DMS53 treated with DMSO at 0.1 percent for 48 hours (cell line): ENCODE measurements at regions not wholly inside any gene's neighbourhood (a gene's known extent, or its start where the extent isn't known, plus 50 kb on each side); places are given as distances from the start of the nearest gene placed in this dataset.
A peak's percentile ranks its signal among the peaks of the same experiment; 100 is the strongest.
"Not testable (repeated sequence)": the region's sequence is repeated elsewhere in the genome, so short reads cannot be mapped to it uniquely, and the experiment has no call there.

Experiments used
- DNase-seq: peaks from one replicate; lab custom pipeline; 2025; ENCODE audit not compliant: unreplicated experiment; lab: John Stamatoyannopoulos, UW

- no peak for DNase-seq
Observed at GRCh38 chr6:121901432-121901831, 466.0 kb downstream of the GJA1 start.

- DNase-seq: no peak
Observed at GRCh38 chr6:121904559-121904958, 469.1 kb downstream of the GJA1 start.

- no peak for DNase-seq
Observed at GRCh38 chr6:121912905-121913304, 477.5 kb downstream of the GJA1 start.

GRCh38 chr6:121917263-121917829 lies 481.9 kb downstream of the GJA1 start:
- no peak for DNase-seq

- DNase-seq: no peak
Observed at GRCh38 chr6:121917834-121918559, 481.5 kb upstream of the HSF2 start.

GRCh38 chr6:121920616-121921015 lies 478.8 kb upstream of the HSF2 start:
- DNase-seq: no peak

GRCh38 chr6:121925024-121925423 lies 474.4 kb upstream of the HSF2 start:
- DNase-seq: peak; percentile 13

- no peak for DNase-seq
Observed at GRCh38 chr6:121925534-121926255, 473.8 kb upstream of the HSF2 start.

- no peak for DNase-seq
Observed at GRCh38 chr6:121929301-121929700, 470.2 kb upstream of the HSF2 start.

- DNase-seq: no peak
Observed at GRCh38 chr6:121932076-121932991, 467.1 kb upstream of the HSF2 start.

GRCh38 chr6:121934451-121934850 lies 465.0 kb upstream of the HSF2 start:
- DNase-seq: no peak

- no peak for DNase-seq
Observed at GRCh38 chr6:121940728-121941127, 458.7 kb upstream of the HSF2 start.

GRCh38 chr6:121944354-121944753 lies 455.1 kb upstream of the HSF2 start:
- DNase-seq: no peak

- DNase-seq: no peak
Observed at GRCh38 chr6:121951123-121951522, 448.3 kb upstream of the HSF2 start.

GRCh38 chr6:121951918-121952379 lies 447.5 kb upstream of the HSF2 start:
- DNase-seq: no peak

- DNase-seq: not testable (repeated sequence)
Observed at GRCh38 chr6:121955401-121955800, 444.1 kb upstream of the HSF2 start.

- no peak for DNase-seq
Observed at GRCh38 chr6:121956782-121957181, 442.7 kb upstream of the HSF2 start.

- DNase-seq: no peak
Observed at GRCh38 chr6:121959501-121959900, 440.0 kb upstream of the HSF2 start.

GRCh38 chr6:121961619-121962125 lies 437.8 kb upstream of the HSF2 start:
- DNase-seq: no peak

GRCh38 chr6:121963826-121964225 lies 435.6 kb upstream of the HSF2 start:
- DNase-seq: no peak

GRCh38 chr6:121965739-121966138 lies 433.7 kb upstream of the HSF2 start:
- DNase-seq: no peak
